DOHH2 (cell line): ENCODE measurements at regions not wholly inside any gene's neighbourhood (a gene's known extent, or its start where the extent isn't known, plus 50 kb on each side); places are given as distances from the start of the nearest gene placed in this dataset.

Experiments
- H3F3A ChIP-seq: fragments of 200-600 bp; sonication (generic), shearing (Covaris generic); 2 replicates; pipeline ENCODE4 v1.6.0; 2016; ENCODE audit warnings: antibody characterized with exemption, mild to moderate bottlenecking; ENCODE audit not compliant: control insufficient read depth, insufficient read depth
- H3K27ac ChIP-seq: fragments of 200-600 bp; sonication (generic); 2 replicates; pipeline ENCODE4 v1.5.1; 2014; ENCODE audit warnings: low read depth, mild to moderate bottlenecking, low read length, moderate library complexity
- H3K27me3 ChIP-seq: fragments of 200-600 bp; sonication (generic); 2 replicates; pipeline ENCODE4 v1.6.1; 2014; ENCODE audit warnings: mild to moderate bottlenecking, low read length, mixed read lengths; ENCODE audit not compliant: control insufficient read depth
- H3K36me3 ChIP-seq: fragments of 200-600 bp; sonication (generic); 2 replicates; pipeline ENCODE4 v1.6.1; 2014; ENCODE audit warnings: mild to moderate bottlenecking, low read length, moderate library complexity, mixed read lengths; ENCODE audit not compliant: control insufficient read depth
- H3K4me1 ChIP-seq: fragments of 200-600 bp; sonication (generic); 2 replicates; pipeline ENCODE4 v1.6.1; 2014; ENCODE audit warnings: mild to moderate bottlenecking, low read length, mixed read lengths; ENCODE audit not compliant: control insufficient read depth
- H3K4me2 ChIP-seq: fragments of 200-600 bp; sonication (generic); 2 replicates; pipeline ENCODE4 v1.6.0; 2014; ENCODE audit warnings: mild to moderate bottlenecking, low read length, moderate library complexity
- H3K4me3 ChIP-seq: fragments of 200-600 bp; sonication (generic); 2 replicates; pipeline ENCODE4 v1.5.1; 2014; ENCODE audit warnings: mild to moderate bottlenecking, low read length, mixed read lengths
- H3K79me2 ChIP-seq: fragments of 200-600 bp; sonication (generic); 2 replicates; pipeline ENCODE4 v1.6.1; 2014; ENCODE audit warnings: mild to moderate bottlenecking, low read length, mixed read lengths; ENCODE audit not compliant: control insufficient read depth
- H3K9me2 ChIP-seq: fragments of 200-600 bp; sonication (generic); replicated peaks from 2 replicates; pipeline ENCODE4 v1.6.1; 2014; ENCODE audit warnings: mild to moderate bottlenecking, low read length, mixed read lengths; ENCODE audit not compliant: control insufficient read depth
- H3K9me3 ChIP-seq: fragments of 200-600 bp; sonication (generic); 2 replicates; pipeline ENCODE4 v1.6.1; 2014; ENCODE audit warnings: antibody characterized with exemption, low read length, mixed read lengths; ENCODE audit not compliant: control insufficient read depth, insufficient read depth
- H4K20me1 ChIP-seq: fragments of 200-600 bp; sonication (generic); 2 replicates; pipeline ENCODE4 v1.6.0; 2014; ENCODE audit warnings: low read depth, mild to moderate bottlenecking, antibody characterized with exemption, low read length, moderate library complexity; ENCODE audit not compliant: control insufficient read depth, insufficient read depth
- EZH2phosphoT487 ChIP-seq: fragments of 200-600 bp; sonication (generic); IDR thresholded peaks from 2 replicates; pipeline ENCODE4 v1.6.1; 2017; ENCODE audit warnings: borderline replicate concordance, mild to moderate bottlenecking, antibody characterized with exemption, low read length, moderate library complexity, mixed read lengths
- TF ChIP-seq, protein P1 (sequence below): fragments of 200-600 bp; sonication (generic); IDR thresholded peaks from one replicate; pipeline ENCODE4 v1.5.1; 2014; ENCODE audit warnings: antibody characterized with exemption, mild to moderate bottlenecking, low read depth, low read length; ENCODE audit not compliant: poor library complexity, severe bottlenecking

DNA sequence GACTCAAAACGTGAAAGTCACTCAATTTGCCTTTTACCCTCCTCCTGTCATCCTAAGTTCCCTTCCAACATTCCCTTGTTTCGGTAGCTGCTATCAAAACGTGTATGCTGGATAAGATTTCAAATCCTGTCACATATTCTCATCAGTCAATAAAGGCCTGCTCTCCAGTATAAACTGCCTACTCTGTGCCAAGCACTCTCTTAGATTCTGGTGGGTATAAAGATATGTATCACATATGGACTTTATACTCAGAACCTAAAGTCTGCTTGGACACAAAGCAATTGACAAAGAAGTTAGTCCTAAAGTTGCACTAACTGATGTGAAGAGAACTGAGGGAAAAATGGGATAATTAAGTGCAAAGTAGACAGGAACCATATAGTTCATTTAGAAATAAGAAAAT is 476.6 kb upstream of the MARCKS start:
- Histone ChIP-seq H3K36me3 (no peaks in the 10 kb centered on the region), H3K4me2 (no peak overlapping the region), H3K27ac (no peak overlapping the region), H3K9me2 (no peaks in the 10 kb centered on the region), H3K9me3 (no peaks in the 10 kb centered on the region), H3K4me3 (no peak overlapping the region), H4K20me1 (no peaks in the 10 kb centered on the region), H3F3A (no peaks in the 10 kb centered on the region), H3K27me3 (no peaks in the 10 kb centered on the region), H3K79me2 (no peaks in the 10 kb centered on the region), H3K4me1 (peaks cover 3% of the 10 kb centered on the region; the same call in 1 of the 2 replicates)
- no peak for TF ChIP-seq EZH2phosphoT487
- TF ChIP-seq, protein P1, sequence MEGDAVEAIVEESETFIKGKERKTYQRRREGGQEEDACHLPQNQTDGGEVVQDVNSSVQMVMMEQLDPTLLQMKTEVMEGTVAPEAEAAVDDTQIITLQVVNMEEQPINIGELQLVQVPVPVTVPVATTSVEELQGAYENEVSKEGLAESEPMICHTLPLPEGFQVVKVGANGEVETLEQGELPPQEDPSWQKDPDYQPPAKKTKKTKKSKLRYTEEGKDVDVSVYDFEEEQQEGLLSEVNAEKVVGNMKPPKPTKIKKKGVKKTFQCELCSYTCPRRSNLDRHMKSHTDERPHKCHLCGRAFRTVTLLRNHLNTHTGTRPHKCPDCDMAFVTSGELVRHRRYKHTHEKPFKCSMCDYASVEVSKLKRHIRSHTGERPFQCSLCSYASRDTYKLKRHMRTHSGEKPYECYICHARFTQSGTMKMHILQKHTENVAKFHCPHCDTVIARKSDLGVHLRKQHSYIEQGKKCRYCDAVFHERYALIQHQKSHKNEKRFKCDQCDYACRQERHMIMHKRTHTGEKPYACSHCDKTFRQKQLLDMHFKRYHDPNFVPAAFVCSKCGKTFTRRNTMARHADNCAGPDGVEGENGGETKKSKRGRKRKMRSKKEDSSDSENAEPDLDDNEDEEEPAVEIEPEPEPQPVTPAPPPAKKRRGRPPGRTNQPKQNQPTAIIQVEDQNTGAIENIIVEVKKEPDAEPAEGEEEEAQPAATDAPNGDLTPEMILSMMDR: no peak

DNA sequence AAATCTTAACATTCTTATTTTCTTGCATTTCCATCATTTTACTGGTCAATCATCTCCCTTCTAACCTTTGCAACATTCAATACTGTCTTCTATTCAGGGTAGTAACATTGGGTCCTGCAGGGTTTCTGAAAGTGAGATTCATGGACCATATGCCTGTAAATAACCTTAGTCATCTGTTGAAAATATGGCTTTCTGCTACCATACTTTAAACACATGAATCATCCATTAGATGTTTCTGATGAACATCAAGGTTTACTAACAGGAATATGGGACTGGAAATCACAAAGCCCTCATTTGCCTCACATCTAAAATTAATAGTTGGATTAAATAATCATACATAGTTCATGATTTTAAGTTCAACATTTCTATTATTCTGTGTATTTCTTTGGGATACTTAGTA is 475.9 kb upstream of the MARCKS start:
- H3K4me1 ChIP-seq: peaks cover 3% of the 10 kb centered on the region; the same call in 1 of the 2 replicates
- TF ChIP-seq EZH2phosphoT487: no peak
- TF ChIP-seq, protein P1: no peak
- H3K9me2 ChIP-seq: no peaks in the 10 kb centered on the region
- H3K36me3 ChIP-seq: no peaks in the 10 kb centered on the region
- H3K27ac ChIP-seq: no peak overlapping the region
- H3K4me2 ChIP-seq: no peak overlapping the region
- H3K27me3 ChIP-seq: no peaks in the 10 kb centered on the region
- H4K20me1 ChIP-seq: no peaks in the 10 kb centered on the region
- H3K79me2 ChIP-seq: no peaks in the 10 kb centered on the region
- H3F3A ChIP-seq: no peaks in the 10 kb centered on the region
- H3K4me3 ChIP-seq: no peak overlapping the region
- no peaks in the 10 kb centered on the region for H3K9me3 ChIP-seq

DNA sequence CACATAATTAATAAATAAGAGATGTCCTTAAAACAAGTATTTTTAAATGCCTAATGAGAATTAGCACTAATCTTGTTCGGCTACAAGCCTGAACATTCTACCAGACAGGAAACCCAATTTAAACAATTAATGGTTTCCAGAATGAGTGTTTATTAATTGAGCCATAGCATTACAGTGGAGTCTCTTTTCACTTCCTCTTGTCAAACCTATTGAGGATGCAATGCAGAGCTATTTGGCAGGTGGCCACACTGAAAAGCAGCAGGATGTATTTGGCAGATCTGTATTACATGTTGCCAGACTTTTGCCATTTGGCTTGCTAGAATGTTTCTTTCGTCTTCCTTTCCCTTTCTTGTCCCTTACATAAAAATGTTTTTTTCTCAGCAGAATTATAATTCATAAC is 475.2 kb upstream of the MARCKS start:
- H3K4me3 ChIP-seq: no peak overlapping the region
- no peak overlapping the region for H3K27ac ChIP-seq
- H3K9me3 ChIP-seq: no peaks in the 10 kb centered on the region
- H3K4me2 ChIP-seq: no peak overlapping the region
- H3K27me3 ChIP-seq: no peaks in the 10 kb centered on the region
- H3K36me3 ChIP-seq: no peaks in the 10 kb centered on the region
- H3K79me2 ChIP-seq: no peaks in the 10 kb centered on the region
- no peaks in the 10 kb centered on the region for H4K20me1 ChIP-seq
- peaks cover 3% of the 10 kb centered on the region; the same call in 1 of the 2 replicates for H3K4me1 ChIP-seq
- TF ChIP-seq, protein P1: no peak
- no peak for TF ChIP-seq EZH2phosphoT487
- no peaks in the 10 kb centered on the region for H3K9me2 ChIP-seq
- no peaks in the 10 kb centered on the region for H3F3A ChIP-seq

DNA sequence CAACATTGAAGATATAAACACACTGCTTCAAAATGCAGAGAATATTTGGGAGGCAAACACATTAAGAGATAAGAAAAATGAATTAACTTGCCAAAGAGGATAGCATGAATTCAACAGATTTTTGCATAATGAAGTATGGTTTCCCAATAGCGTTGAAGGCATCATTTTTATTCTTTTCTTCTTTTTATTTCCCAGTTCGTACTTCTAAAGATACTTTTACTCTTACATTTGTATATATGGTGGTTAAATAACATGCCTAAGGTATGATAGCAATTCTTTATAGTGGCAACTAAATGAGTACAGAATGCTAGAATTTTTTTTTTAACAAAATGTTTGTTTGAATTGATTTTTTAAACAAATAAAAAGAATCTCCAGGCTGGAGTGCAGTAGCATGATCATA is 473.4 kb upstream of the MARCKS start:
- Histone ChIP-seq H3K79me2 (no peaks in the 10 kb centered on the region), H3K4me2 (no peak overlapping the region), H3K27ac (no peak overlapping the region), H3K4me3 (no peak overlapping the region), H3K9me2 (no peaks in the 10 kb centered on the region), H3K4me1 (peaks cover 3% of the 10 kb centered on the region; the same call in 1 of the 2 replicates), H3F3A (no peaks in the 10 kb centered on the region), H4K20me1 (no peaks in the 10 kb centered on the region), H3K36me3 (no peaks in the 10 kb centered on the region), H3K9me3 (no peaks in the 10 kb centered on the region), H3K27me3 (no peaks in the 10 kb centered on the region)
- TF ChIP-seq, protein P1: no peak
- no peak for TF ChIP-seq EZH2phosphoT487
